AG09319 (cell line): ENCODE measurements at regions not wholly inside any gene's neighbourhood (a gene's known extent, or its start where the extent isn't known, plus 50 kb on each side); places are given as distances from the start of the nearest gene placed in this dataset.

Source experiments
- DNase-seq: peaks from one replicate; pipeline ENCODE4 v3.0.0-alpha.2; 2010; ENCODE audit warnings: low read depth; ENCODE audit errors: extremely low read depth
- TF ChIP-seq, protein P1 (sequence below): IDR thresholded peaks from 2 replicates; pipeline ENCODE4 v1.5.1; 2011; ENCODE audit warnings: low read depth, mild to moderate bottlenecking, inconsistent platforms, low read length, moderate library complexity

DNA sequence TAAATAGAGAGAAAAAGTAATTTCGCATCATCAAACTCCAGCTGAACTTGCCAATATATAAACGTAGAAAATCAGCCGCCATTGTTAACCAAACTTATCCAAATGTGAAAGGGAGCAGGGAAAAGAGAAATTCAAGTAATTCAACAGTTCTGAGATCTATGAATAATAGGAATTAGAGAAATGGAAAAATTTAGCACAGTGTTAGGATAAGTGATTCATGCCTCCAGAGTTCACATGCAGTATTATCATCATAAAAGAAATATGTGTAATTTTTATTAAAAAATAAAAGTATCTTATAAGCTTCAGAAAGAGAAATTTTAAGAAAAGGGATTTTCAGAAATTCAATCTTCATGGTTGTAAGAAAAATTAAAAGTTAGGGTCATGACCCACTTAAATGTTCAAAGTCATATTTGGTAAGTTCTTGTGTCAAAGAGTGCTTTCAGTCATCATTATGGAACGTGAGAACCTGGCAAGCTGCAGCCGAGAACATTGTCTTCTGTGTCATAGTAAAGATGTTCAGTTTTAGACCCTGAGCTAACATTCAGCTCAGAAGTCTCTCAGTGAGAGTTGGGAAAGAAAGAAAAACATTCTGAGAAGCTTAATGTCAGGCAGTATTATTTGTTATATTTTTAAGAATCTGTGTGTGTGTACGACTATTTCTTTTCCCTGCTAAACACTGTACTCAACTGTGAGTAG lies 414.3 kb upstream of the RGPD4 start:
- TF ChIP-seq, protein P1, sequence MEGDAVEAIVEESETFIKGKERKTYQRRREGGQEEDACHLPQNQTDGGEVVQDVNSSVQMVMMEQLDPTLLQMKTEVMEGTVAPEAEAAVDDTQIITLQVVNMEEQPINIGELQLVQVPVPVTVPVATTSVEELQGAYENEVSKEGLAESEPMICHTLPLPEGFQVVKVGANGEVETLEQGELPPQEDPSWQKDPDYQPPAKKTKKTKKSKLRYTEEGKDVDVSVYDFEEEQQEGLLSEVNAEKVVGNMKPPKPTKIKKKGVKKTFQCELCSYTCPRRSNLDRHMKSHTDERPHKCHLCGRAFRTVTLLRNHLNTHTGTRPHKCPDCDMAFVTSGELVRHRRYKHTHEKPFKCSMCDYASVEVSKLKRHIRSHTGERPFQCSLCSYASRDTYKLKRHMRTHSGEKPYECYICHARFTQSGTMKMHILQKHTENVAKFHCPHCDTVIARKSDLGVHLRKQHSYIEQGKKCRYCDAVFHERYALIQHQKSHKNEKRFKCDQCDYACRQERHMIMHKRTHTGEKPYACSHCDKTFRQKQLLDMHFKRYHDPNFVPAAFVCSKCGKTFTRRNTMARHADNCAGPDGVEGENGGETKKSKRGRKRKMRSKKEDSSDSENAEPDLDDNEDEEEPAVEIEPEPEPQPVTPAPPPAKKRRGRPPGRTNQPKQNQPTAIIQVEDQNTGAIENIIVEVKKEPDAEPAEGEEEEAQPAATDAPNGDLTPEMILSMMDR, result no peak
- no peak for DNase-seq

DNA sequence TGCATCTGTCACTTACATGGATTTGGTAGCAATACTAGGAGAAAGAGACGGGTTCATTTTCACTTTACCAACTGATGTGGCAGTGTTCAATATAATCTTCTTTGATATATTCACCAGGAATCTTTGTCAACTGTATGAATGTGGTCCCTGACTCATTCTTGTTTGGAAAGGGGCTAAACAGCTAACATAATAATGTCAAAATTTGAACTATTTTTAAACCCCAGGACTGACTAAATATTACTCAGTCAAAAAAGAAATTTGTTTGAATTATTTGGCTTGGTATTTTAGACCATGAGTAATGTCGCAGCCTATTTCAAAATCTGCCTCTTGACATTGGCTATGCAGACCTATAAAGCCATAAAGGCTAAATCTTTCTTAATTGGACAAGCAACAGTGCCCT lies 413.7 kb upstream of the RGPD4 start:
- no peak for DNase-seq
- TF ChIP-seq, protein P1, result no peak

GRCh38 chr2:107414376-107414775 lies 412.3 kb upstream of the RGPD4 start:
- no peak for DNase-seq
- TF ChIP-seq, protein P1, result no peak

GRCh38 chr2:107418708-107419107 lies 408.0 kb upstream of the RGPD4 start:
- TF ChIP-seq, protein P1, result no peak
- no peak for DNase-seq

- DNase-seq, result no peak
- TF ChIP-seq, protein P1, result no peak
Measured at GRCh38 chr2:107419191-107419590, 407.5 kb upstream of the RGPD4 start.

- DNase-seq, result no peak
- TF ChIP-seq, protein P1, result no peak
Measured at GRCh38 chr2:107428781-107429180, 397.9 kb upstream of the RGPD4 start.

DNA sequence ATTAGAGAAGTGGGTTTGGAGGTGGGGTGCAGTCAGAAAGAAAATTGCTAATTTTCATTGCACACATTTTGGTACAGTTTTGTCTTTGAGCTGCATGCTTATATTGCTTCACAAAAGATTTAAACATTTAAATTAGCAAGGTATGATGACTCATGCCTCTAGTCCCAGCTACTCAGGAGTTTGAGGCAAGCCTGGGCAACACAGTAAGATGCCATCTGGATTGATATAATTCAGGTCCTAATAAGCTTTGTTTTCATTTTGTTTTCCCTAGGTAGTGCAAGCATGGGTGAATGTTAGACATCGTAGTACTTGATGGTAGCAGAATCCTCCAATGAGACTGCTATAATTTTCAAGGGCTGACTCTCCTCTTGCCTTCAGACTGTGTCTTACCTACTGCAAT lies 396.7 kb upstream of the RGPD4 start:
- TF ChIP-seq, protein P1, result no peak
- no peak for DNase-seq
